Stomach smooth muscle (tissue), 2 donors: ENCODE measurements at regions not wholly inside any gene's neighbourhood (a gene's known extent, or its start where the extent isn't known, plus 50 kb on each side); places are given as distances from the start of the nearest gene placed in this dataset.

Experiments used
- H3K27ac ChIP-seq: one replicate; pipeline ENCODE4 v1.7.0; 2013; ENCODE audit warnings: mild to moderate bottlenecking, low read length, inconsistent platforms
- H3K27me3 ChIP-seq, 2 donors: one replicate each; pipeline ENCODE4 v1.7.0; 2013; ENCODE audit warnings: low read length in 2 of 2; ENCODE audit not compliant: insufficient read depth in 2 of 2, control insufficient read depth in 1 of 2
- H3K36me3 ChIP-seq, 2 donors: one replicate each; pipeline ENCODE4 v1.7.0; 2013; ENCODE audit warnings: low read length in 2 of 2; ENCODE audit not compliant: control insufficient read depth in 2 of 2, insufficient read depth in 2 of 2
- H3K4me1 ChIP-seq: one replicate; pipeline ENCODE4 v1.7.0; 2013; ENCODE audit warnings: low read length; ENCODE audit not compliant: control insufficient read depth, insufficient read depth
- H3K4me3 ChIP-seq, 2 donors: one replicate each; pipeline ENCODE4 v1.7.0; 2013; ENCODE audit warnings: low read length in 2 of 2
- H3K9ac ChIP-seq, 2 donors: one replicate each; pipeline ENCODE4 v1.7.0; 2013; ENCODE audit warnings: low read length in 2 of 2, mild to moderate bottlenecking in 1 of 2
- H3K9me3 ChIP-seq, 2 donors: one replicate each; pipeline ENCODE4 v1.7.0; 2013; ENCODE audit warnings: low read length in 2 of 2; ENCODE audit not compliant: control insufficient read depth in 2 of 2
- donor health status: healthy.
- donor health status: Pancreatic carcinoma.

DNA sequence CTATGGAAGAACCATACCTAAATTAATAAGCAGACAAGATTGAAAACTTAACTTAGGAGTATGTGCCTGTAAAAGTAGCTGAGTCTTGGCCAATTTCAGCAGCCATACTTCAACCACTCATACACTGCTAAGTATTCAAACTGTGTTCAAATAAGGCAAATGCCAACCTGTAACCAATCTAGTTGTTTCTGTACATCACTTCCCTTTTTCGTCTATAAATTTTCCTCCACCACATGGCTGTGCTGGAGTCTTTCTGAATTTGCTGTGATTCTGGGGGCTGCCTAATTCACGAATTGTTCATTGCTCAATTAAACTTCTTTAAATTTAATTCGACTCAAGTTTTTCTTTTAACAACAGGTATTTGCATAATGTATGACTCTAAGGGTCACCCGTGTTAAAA lies 184.4 kb downstream of the PLK2 start:
- Histone ChIP-seq H3K27ac (no peak overlapping the region), H3K36me3 (no peaks in the 10 kb centered on the region), H3K9ac (no peak overlapping the region), H3K27me3 (no peaks in the 10 kb centered on the region), H3K4me1 (no peaks in the 10 kb centered on the region), H3K9me3 (peaks cover 0 to 5% of the 10 kb centered on the region in 2 donors), H3K4me3 (no peak overlapping the region)

- Histone ChIP-seq H3K27me3 (no peaks in the 10 kb centered on the region), H3K27ac (no peak overlapping the region), H3K4me3 (no peak overlapping the region), H3K36me3 (no peaks in the 10 kb centered on the region), H3K9me3 (peaks cover 0 to 5% of the 10 kb centered on the region in 2 donors), H3K4me1 (no peaks in the 10 kb centered on the region), H3K9ac (no peak overlapping the region)
Measured at GRCh38 chr5:58274191-58274590, 185.7 kb downstream of the PLK2 start.

DNA sequence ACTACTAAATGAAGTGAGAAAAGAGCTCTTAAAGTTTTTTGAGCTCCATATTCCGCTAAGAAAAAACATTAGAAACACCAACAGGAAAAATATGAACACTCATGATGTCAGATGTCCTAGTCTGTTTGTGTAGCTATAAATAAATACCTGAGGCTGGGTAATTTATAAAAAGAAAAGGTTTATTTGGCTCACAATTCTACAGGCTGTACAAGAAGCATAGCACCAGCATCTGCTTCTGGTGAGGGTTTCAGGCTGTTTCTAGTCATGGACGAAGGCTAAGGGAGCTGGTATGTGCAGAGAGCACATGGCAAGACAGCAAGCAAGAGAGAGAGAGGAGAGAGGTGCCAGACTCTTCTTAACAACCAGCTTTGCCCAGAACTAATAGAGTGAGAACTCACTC lies 186.2 kb downstream of the PLK2 start:
- no peak overlapping the region for H3K4me3 ChIP-seq
- H3K9ac ChIP-seq, result no peak overlapping the region
- H3K27me3 ChIP-seq, result no peaks in the 10 kb centered on the region
- no peaks in the 10 kb centered on the region for H3K36me3 ChIP-seq
- H3K9me3 ChIP-seq, result peaks cover 0 to 5% of the 10 kb centered on the region in 2 donors
- H3K27ac ChIP-seq, result no peak overlapping the region
- no peaks in the 10 kb centered on the region for H3K4me1 ChIP-seq

DNA sequence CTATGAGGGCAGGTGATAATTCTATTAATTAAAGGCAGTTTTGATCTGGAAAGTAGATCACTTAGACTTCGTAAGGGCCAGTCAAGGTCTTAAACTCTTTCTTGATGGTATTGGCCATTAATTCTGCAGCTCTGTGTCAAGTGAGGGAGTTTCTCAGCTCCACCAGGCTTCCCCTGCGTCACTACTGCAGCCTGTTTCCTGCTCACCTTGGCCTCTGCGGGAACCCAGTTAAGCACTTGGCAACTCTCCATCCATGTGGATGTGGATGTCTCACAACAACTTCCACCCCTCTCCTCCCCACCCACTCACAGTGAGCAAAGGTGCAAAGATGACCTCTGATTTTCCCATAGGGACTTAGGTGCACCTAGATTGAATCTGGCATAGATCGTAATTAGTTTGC lies 191.6 kb downstream of the PLK2 start:
- Histone ChIP-seq H3K9ac (no peak overlapping the region), H3K27ac (no peak overlapping the region), H3K27me3 (no peaks in the 10 kb centered on the region), H3K9me3 (no peaks in the 10 kb centered on the region), H3K36me3 (no peaks in the 10 kb centered on the region), H3K4me1 (no peaks in the 10 kb centered on the region), H3K4me3 (no peak overlapping the region)

DNA sequence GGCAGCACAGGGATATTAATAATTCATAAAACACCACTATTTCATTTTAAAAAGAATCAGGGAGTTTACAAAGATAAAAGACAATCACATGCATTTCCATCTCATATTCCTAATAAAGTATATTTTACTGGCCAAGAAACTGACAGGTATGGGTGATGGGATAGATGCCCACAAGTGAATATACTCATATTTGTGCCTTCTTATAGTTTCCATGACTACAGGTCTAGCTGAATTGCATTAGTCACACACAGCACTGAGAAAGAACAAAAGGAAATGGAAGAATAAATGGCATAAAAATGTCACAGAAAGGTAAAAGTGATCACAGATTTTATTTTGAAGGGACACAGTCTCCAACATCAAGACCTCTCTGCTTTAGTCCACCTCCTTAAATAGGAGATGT lies 193.5 kb downstream of the PLK2 start:
- H3K4me1 ChIP-seq, result no peaks in the 10 kb centered on the region
- H3K4me3 ChIP-seq, result no peak overlapping the region
- no peak overlapping the region for H3K27ac ChIP-seq
- no peak overlapping the region for H3K9ac ChIP-seq
- H3K36me3 ChIP-seq, result no peaks in the 10 kb centered on the region
- H3K9me3 ChIP-seq, result no peaks in the 10 kb centered on the region
- no peaks in the 10 kb centered on the region for H3K27me3 ChIP-seq

DNA sequence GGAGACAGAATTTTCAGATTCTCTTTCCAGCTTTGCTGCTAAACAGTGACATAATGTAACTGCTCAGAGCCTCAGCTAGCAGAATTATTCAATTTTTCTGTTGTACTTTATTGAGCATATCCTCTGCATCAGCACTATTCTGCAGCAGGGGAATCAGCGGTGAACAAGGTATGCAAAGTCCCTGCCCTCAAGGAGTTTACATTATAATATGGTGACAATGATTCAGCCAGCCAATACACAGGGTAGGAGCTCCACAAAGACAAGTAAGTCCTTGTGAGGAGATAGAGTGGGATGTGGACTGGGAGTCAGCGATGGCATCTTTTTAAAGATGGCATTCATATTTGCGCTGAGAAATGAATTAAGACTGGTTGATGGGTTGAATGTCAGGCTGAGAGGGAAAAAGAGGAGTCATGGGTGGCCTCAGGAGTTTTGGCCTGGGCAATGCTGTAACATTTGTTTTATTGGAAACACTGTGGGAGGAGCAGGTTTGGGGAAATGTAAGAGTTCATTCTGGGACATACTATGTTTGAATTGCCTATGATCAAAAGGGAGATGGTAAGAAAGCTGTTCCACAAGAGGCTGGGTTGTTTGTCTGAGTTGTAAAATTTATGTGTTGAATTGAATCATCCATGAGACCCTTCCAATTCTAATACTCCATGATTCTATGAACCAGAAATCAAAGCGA lies 194.5 kb downstream of the PLK2 start:
- H3K9me3 ChIP-seq, result no peaks in the 10 kb centered on the region
- H3K4me1 ChIP-seq, result no peaks in the 10 kb centered on the region
- no peak overlapping the region for H3K4me3 ChIP-seq
- H3K9ac ChIP-seq, result no peak overlapping the region
- no peak overlapping the region for H3K27ac ChIP-seq
- H3K36me3 ChIP-seq, result no peaks in the 10 kb centered on the region
- no peaks in the 10 kb centered on the region for H3K27me3 ChIP-seq

- no peaks in the 10 kb centered on the region for H3K36me3 ChIP-seq
- no peaks in the 10 kb centered on the region for H3K9me3 ChIP-seq
- no peaks in the 10 kb centered on the region for H3K4me1 ChIP-seq
- H3K4me3 ChIP-seq, result no peak overlapping the region
- no peaks in the 10 kb centered on the region for H3K27me3 ChIP-seq
- H3K9ac ChIP-seq, result no peak overlapping the region
- no peak overlapping the region for H3K27ac ChIP-seq
Measured at GRCh38 chr5:58264276-58264675, 195.6 kb downstream of the PLK2 start.

DNA sequence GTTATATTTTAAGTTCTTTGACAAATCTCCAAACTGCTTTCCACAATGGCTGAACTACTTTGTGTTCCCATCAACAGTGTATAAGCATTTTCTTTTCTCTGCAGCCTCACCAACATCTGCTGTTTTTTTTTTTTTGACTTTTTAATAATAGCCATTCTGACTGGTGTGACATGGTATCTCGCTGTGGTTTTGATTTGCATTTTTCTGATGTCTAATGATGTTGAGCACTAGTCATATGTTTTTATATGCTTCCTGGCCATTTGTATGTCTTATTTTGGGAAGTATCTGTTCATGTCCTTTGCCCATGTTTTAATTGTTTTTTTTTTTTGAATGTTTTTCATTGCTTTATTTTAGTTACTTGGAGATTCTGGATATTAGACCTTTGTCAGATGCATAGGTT lies 196.6 kb downstream of the PLK2 start:
- H3K36me3 ChIP-seq, result no peaks in the 10 kb centered on the region
- H3K27ac ChIP-seq, result no peak overlapping the region
- no peaks in the 10 kb centered on the region for H3K9me3 ChIP-seq
- H3K27me3 ChIP-seq, result no peaks in the 10 kb centered on the region
- no peak overlapping the region for H3K9ac ChIP-seq
- H3K4me3 ChIP-seq, result no peak overlapping the region
- H3K4me1 ChIP-seq, result no peaks in the 10 kb centered on the region

DNA sequence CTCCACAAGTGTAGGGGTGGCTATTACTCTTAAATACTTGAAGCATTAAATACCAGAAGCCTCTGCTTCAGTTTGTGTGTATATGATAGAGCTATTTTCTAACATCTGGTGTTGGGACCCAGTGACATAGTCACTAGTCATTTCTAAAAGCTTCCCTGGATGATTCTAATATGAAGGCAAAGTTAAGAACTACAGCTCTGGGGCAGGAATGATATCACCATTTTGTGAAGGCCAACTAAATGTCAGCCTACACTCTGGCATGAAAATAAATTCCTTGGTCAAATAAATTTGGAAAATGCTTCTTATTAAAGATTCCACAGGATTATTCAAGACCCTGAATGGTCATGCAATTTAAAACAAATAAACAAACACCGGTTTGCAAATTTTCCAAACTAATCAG lies 197.7 kb downstream of the PLK2 start:
- H3K27me3 ChIP-seq, result no peaks in the 10 kb centered on the region
- no peaks in the 10 kb centered on the region for H3K9me3 ChIP-seq
- no peak overlapping the region for H3K4me3 ChIP-seq
- H3K27ac ChIP-seq, result no peak overlapping the region
- H3K36me3 ChIP-seq, result no peaks in the 10 kb centered on the region
- H3K4me1 ChIP-seq, result no peaks in the 10 kb centered on the region
- H3K9ac ChIP-seq, result no peak overlapping the region

- Histone ChIP-seq H3K27ac (no peak overlapping the region), H3K27me3 (no peaks in the 10 kb centered on the region), H3K9me3 (no peaks in the 10 kb centered on the region), H3K9ac (no peak overlapping the region), H3K36me3 (no peaks in the 10 kb centered on the region), H3K4me1 (no peaks in the 10 kb centered on the region), H3K4me3 (no peak overlapping the region)
Measured at GRCh38 chr5:58261605-58262004, 198.3 kb downstream of the PLK2 start.

DNA sequence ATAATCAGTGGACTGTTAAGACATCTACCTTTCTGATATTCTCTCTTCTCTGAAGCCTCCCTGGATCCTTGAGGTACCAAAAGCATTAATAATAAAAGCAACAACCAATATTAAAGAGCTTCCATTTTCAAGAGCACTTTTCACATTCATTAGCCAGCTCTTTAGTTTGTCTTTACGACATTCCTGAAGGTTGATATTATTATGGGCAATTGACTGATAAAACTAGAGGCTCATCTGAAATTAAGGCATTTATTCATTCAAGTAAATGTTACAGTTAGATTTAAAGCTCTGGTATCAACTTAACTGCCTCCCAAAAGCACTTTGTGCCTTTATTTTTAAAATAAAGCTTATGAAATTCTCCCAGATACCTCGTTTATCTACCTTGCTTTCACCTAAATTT lies 199.6 kb downstream of the PLK2 start:
- Histone ChIP-seq H3K27me3 (no peaks in the 10 kb centered on the region), H3K9ac (no peak overlapping the region), H3K4me1 (no peaks in the 10 kb centered on the region), H3K27ac (no peak overlapping the region), H3K4me3 (no peak overlapping the region), H3K9me3 (no peaks in the 10 kb centered on the region), H3K36me3 (no peaks in the 10 kb centered on the region)
